ENCODE measurements at regions not wholly inside any gene's neighbourhood (a gene's known extent, or its start where the extent isn't known, plus 50 kb on each side); places are given as distances from the start of the nearest gene placed in this dataset.

GRCh38 chr3:72101494-72101893 is 316.5 kb upstream of the PROK2 start:
- TF ChIP-seq CTCF (IDR thresholded peaks at IDR 0.05; ENCODE audit: low read depth, low read length): no peak
- no peak for TF ChIP-seq MYC (IDR thresholded peaks at IDR 0.05; ENCODE audit: low read depth, low read length)
- TF ChIP-seq, protein P1, sequence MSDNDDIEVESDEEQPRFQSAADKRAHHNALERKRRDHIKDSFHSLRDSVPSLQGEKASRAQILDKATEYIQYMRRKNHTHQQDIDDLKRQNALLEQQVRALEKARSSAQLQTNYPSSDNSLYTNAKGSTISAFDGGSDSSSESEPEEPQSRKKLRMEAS (IDR thresholded peaks at IDR 0.05; ENCODE audit: low read depth, low read length): no peak
- no peak for TF ChIP-seq POLR2A (IDR thresholded peaks at IDR 0.05; ENCODE audit: extremely low read depth, insufficient read length)
- H3K4me3 ChIP-seq (ENCODE audit: low read depth, low read length): no peak overlapping the region
- no peak for DNase-seq (ENCODE audit: low read depth)

DNA sequence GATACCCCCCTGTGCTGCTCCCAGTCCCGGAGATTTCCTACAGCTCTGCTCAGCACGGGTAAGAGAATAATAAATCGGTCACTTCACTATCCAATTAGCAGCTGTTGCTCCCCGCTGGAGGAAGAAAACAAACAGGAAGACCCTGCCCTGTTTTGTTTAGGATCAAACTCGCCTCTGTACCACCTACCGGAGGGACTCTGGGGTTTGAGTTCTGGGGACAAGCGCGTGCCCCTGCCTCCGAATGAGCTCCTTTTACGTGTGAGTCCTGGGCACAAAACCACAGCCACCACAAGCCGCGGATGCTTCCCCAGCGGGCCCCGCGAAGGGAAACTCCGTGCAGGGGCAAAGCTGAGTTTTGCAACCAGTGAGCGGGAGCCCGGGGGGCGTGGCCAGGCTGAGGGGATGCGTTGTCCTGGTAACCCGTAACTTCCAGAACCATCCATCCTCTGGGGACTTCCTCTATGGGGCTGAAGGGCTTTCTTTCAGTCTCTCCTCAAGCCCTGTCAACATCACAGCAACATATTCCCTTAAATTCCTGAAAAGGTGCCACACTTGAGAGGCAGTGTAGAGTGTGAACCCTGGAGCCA is 315.7 kb upstream of the PROK2 start:
- H3K4me3 ChIP-seq (ENCODE audit: low read depth, low read length): peak overlapping the region; percentile 40
- peak; percentile 90 for DNase-seq (ENCODE audit: low read depth)
- TF ChIP-seq CTCF (IDR thresholded peaks at IDR 0.05; ENCODE audit: low read depth, low read length) (no peak), POLR2A (IDR thresholded peaks at IDR 0.05; ENCODE audit: extremely low read depth, insufficient read length) (no peak), MYC (IDR thresholded peaks at IDR 0.05; ENCODE audit: low read depth, low read length) (no peak)
- TF ChIP-seq, protein P1 (IDR thresholded peaks at IDR 0.05; ENCODE audit: low read depth, low read length): no peak

- TF ChIP-seq CTCF (IDR thresholded peaks at IDR 0.05; ENCODE audit: low read depth, low read length) (no peak), POLR2A (IDR thresholded peaks at IDR 0.05; ENCODE audit: extremely low read depth, insufficient read length) (no peak), MYC (IDR thresholded peaks at IDR 0.05; ENCODE audit: low read depth, low read length) (no peak)
- TF ChIP-seq, protein P1 (IDR thresholded peaks at IDR 0.05; ENCODE audit: low read depth, low read length): no peak
- H3K4me3 ChIP-seq (ENCODE audit: low read depth, low read length): no peak overlapping the region
- DNase-seq (ENCODE audit: low read depth): peak; percentile 48
Observed at GRCh38 chr3:72100080-72100511, 315.1 kb upstream of the PROK2 start.

DNA sequence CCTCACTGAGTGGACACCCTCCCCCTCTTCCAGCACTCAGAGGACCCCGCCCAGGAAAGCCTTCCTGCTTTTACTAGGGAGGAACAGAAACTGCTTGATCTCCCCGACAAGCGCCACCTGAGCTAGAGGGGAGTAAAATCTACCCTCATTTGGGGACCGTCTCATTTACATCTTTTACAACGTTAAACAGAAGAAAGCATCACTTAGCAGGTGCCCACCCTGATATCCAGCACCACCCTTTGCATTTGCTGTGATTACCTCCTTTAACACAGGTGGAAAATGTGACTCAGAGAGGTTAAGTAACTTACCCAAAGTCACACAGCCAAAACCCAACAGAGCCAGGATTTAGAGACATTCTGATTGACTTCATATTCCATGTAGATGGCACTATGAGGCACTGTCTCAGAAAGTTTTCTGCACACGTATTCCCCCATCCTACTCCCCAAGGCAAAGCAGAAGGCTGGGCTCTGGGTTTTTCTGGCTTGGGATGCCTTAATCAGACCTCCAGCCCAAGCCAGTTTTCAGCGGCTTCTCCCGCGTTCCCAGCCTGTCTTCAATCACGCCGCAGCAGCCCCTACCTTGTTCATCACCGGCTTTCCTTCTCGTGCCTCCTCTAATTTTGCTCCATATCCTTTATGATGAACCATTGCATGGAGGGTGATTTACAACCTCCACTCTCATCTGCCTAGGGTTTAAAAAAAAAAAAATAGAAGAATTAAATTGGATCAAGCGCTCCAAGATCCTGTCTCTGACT is 314.6 kb upstream of the PROK2 start:
- DNase-seq (ENCODE audit: low read depth): no peak
- H3K4me3 ChIP-seq (ENCODE audit: low read depth, low read length): no peak overlapping the region
- TF ChIP-seq POLR2A (IDR thresholded peaks at IDR 0.05; ENCODE audit: extremely low read depth, insufficient read length) (no peak), CTCF (IDR thresholded peaks at IDR 0.05; ENCODE audit: low read depth, low read length) (no peak), MYC (IDR thresholded peaks at IDR 0.05; ENCODE audit: low read depth, low read length) (no peak)
- TF ChIP-seq, protein P1 (IDR thresholded peaks at IDR 0.05; ENCODE audit: low read depth, low read length): no peak

DNA sequence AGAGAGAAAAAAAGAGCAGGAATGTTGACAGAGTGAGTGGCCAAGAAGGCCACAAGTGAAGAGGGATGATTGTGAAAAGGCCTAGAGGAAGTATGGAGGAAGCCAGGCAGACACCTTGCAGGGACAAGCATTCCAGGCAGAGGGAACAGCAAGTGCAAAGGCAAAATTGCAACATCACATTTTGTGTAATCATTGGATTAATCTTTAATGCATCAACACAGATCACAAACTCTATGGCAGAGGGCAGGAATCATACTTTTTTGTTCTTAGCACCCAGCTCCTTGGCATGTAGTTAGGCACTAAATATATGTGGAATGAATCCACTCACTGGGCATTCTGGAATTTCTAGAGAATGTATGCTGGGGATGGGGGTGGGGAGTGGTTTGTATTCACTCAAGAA is 312.1 kb upstream of the PROK2 start:
- no peak overlapping the region for H3K4me3 ChIP-seq (ENCODE audit: low read depth, low read length)
- DNase-seq (ENCODE audit: low read depth): no peak
- no peak for TF ChIP-seq POLR2A (IDR thresholded peaks at IDR 0.05; ENCODE audit: extremely low read depth, insufficient read length)
- no peak for TF ChIP-seq CTCF (IDR thresholded peaks at IDR 0.05; ENCODE audit: low read depth, low read length)
- TF ChIP-seq, protein P1 (IDR thresholded peaks at IDR 0.05; ENCODE audit: low read depth, low read length): no peak
- TF ChIP-seq MYC (IDR thresholded peaks at IDR 0.05; ENCODE audit: low read depth, low read length): no peak
